SK-N-SH (cell line): ENCODE measurements at regions not wholly inside any gene's neighbourhood (a gene's known extent, or its start where the extent isn't known, plus 50 kb on each side); places are given as distances from the start of the nearest gene placed in this dataset.

Experiments used
- CTCF ChIA-PET: fragments of 300-600, 350-600 bp; formaldehyde crosslinking; extraction: SDS; loops from one replicate; lab custom pipeline; 2021; lab: Yijun Ruan, JAX
- POLR2A ChIA-PET: fragments of 350-600 bp; sonication (Branson Sonifier 250); formaldehyde crosslinking; extraction: SDS; loops from one replicate; lab custom pipeline; 2020; ENCODE audit warnings: antibody characterized with exemption, inconsistent platforms; lab: Yijun Ruan, JAX
- DNase-seq: peaks from one replicate; pipeline ENCODE4 v3.0.0; 2012
- H2AFZ ChIP-seq: fragments of 200-600 bp; sonication (generic); 2 replicates; pipeline ENCODE4 v1.8.1; 2016; ENCODE audit warnings: antibody characterized with exemption, mild to moderate bottlenecking, low read depth
- H3F3A ChIP-seq: fragments of 200-600 bp; sonication (generic); replicated peaks from 2 replicates; pipeline ENCODE3; 2016; ENCODE audit warnings: antibody characterized with exemption, mild to moderate bottlenecking; ENCODE audit not compliant: insufficient read depth
- H3K27ac ChIP-seq, 2 experiments: fragments of 200-500 bp in 1 of 2; fragments of 200-600 bp in 1 of 2; sonication (Bioruptor generic) in 1 of 2; sonication (generic), shearing (Covaris generic) in 1 of 2; 2 replicates each; pipeline versions ENCODE4 v1.5.1 to v1.6.1; 2014 to 2016; ENCODE audit warnings: low read depth in 2 of 2, inconsistent platforms in 1 of 2, low read length in 1 of 2, mild to moderate bottlenecking in 1 of 2, mixed read lengths in 1 of 2
- H3K27me3 ChIP-seq: fragments of 200-600 bp; sonication (generic), shearing (Covaris generic); 2 replicates; pipeline ENCODE4 v1.6.1; 2016; ENCODE audit warnings: mixed run types; ENCODE audit not compliant: insufficient read depth
- H3K36me3 ChIP-seq, 2 experiments: fragments of 200-500 bp in 1 of 2; fragments of 200-600 bp in 1 of 2; sonication (Bioruptor generic) in 1 of 2; sonication (generic) in 1 of 2; replicated peaks in 1 of 2; 2 replicates each; pipeline versions ENCODE3 to v1.5.1; 2014 to 2016; ENCODE audit warnings: low read length in 1 of 2, mild to moderate bottlenecking in 1 of 2; ENCODE audit not compliant: insufficient read depth in 2 of 2, control insufficient read depth in 1 of 2
- H3K4me1 ChIP-seq, 2 experiments: fragments of 200-500 bp in 1 of 2; fragments of 200-600 bp in 1 of 2; sonication (Bioruptor generic) in 1 of 2; sonication (generic), shearing (Covaris generic) in 1 of 2; 2 replicates each; pipeline versions ENCODE4 v1.5.1 to v1.6.1; 2014 to 2016; ENCODE audit warnings: low read depth in 1 of 2, low read length in 1 of 2, mixed run types in 1 of 2; ENCODE audit not compliant: insufficient read depth in 2 of 2, control insufficient read depth in 1 of 2
- H3K4me2 ChIP-seq: fragments of 200-600 bp; sonication (generic), shearing (Covaris generic); 2 replicates; pipeline ENCODE4 v1.6.1; 2017; ENCODE audit warnings: mixed run types
- H3K4me3 ChIP-seq, 2 experiments: fragments of 200-500 bp in 1 of 2; fragments of 200-600 bp in 1 of 2; sonication (Bioruptor generic) in 1 of 2; sonication (generic), shearing (Covaris generic) in 1 of 2; 2 replicates each; pipeline versions ENCODE4 v1.5.1 to v1.8.1; 2014 to 2016; ENCODE audit warnings: low read depth in 2 of 2, inconsistent platforms in 1 of 2, low read length in 1 of 2, mild to moderate bottlenecking in 1 of 2, mixed read lengths in 1 of 2, moderate library complexity in 1 of 2
- H3K79me2 ChIP-seq: fragments of 200-600 bp; sonication (generic); 2 replicates; pipeline ENCODE4 v1.8.1; 2017; ENCODE audit warnings: mild to moderate bottlenecking; ENCODE audit not compliant: insufficient read depth
- H3K9ac ChIP-seq: fragments of 200-600 bp; sonication (generic); 2 replicates; pipeline ENCODE4 v1.6.1; 2017; ENCODE audit warnings: mixed run types
- H3K9me2 ChIP-seq: fragments of 200-600 bp; sonication (generic); 2 replicates; pipeline ENCODE4 v1.6.1; 2017; ENCODE audit warnings: mixed run types
- H3K9me3 ChIP-seq: fragments of 200-600 bp; sonication (generic); 2 replicates; pipeline ENCODE4 v1.6.1; 2017; ENCODE audit warnings: mixed run types, mild to moderate bottlenecking, moderate library complexity
- H4K20me1 ChIP-seq: fragments of 200-600 bp; sonication (generic); 2 replicates; pipeline ENCODE4 v1.6.1; 2017; ENCODE audit warnings: mild to moderate bottlenecking, mixed run types; ENCODE audit not compliant: insufficient read depth
- EZH2phosphoT487 ChIP-seq: fragments of 200-600 bp; sonication (generic); IDR thresholded peaks from 2 replicates; pipeline ENCODE4 v1.6.1; 2017; ENCODE audit warnings: low read depth, mixed run types, mild to moderate bottlenecking, antibody characterized with exemption, moderate library complexity, borderline replicate concordance
- FOXJ3 ChIP-seq: sonication (generic); formaldehyde crosslinking; IDR thresholded peaks from 2 replicates; pipeline ENCODE4 v1.5.1; 2020; ENCODE audit warnings: mild to moderate bottlenecking, missing genetic modification reagents
- FOXM1 ChIP-seq: IDR thresholded peaks from 2 replicates; pipeline ENCODE4 v1.4.0; 2012; ENCODE audit warnings: low read depth, mild to moderate bottlenecking
- GABPA ChIP-seq: IDR thresholded peaks from 2 replicates; pipeline ENCODE4 v1.4.0; 2012; ENCODE audit warnings: low read depth, mild to moderate bottlenecking
- GATA2 ChIP-seq: sonication (generic); formaldehyde crosslinking; IDR thresholded peaks from 2 replicates; pipeline ENCODE4 v1.5.0; 2020; ENCODE audit warnings: mild to moderate bottlenecking, missing genetic modification reagents
- MXI1 ChIP-seq: IDR thresholded peaks from 2 replicates; pipeline ENCODE4 v1.6.1; 2012; ENCODE audit warnings: mild to moderate bottlenecking, low read depth, low read length, improper control_type of control experiment
- SIN3A ChIP-seq: IDR thresholded peaks from 2 replicates; pipeline ENCODE4 v1.6.1; 2012; ENCODE audit warnings: low read depth, mild to moderate bottlenecking, low read length, moderate library complexity, borderline replicate concordance
- TAF1 ChIP-seq: IDR thresholded peaks from 2 replicates; pipeline ENCODE4 v1.6.1; 2012; ENCODE audit warnings: low read depth, mild to moderate bottlenecking, low read length, moderate library complexity, borderline replicate concordance
- TCF12 ChIP-seq: IDR thresholded peaks from 2 replicates; pipeline ENCODE4 v1.4.0; 2012
- WGBS: methylation state at CpG from one replicate; pipeline ENCODE4 v1.1.6; 2017; ENCODE audit warnings: low lambda C conversion rate; 5-methylcytosine and 5-hydroxymethylcytosine counted together
- TF ChIP-seq, protein P1 (sequence below): IDR thresholded peaks from 2 replicates; pipeline ENCODE4 v1.4.0; 2012; ENCODE audit warnings: low read depth
- TF ChIP-seq, protein P2 (sequence below): fragments of 200-600 bp; sonication (generic); IDR thresholded peaks from 2 replicates; pipeline ENCODE4 v1.6.1; 2017; ENCODE audit warnings: antibody characterized with exemption, mild to moderate bottlenecking, moderate library complexity
- TF ChIP-seq, protein P3 (sequence below): fragments of 150-350 bp; IDR thresholded peaks from 2 replicates; pipeline ENCODE4 v1.6.1; 2017; ENCODE audit warnings: antibody characterized with exemption, low read length, low read depth, borderline replicate concordance
- TF ChIP-seq, protein P4 (sequence below): fragments of 150-350 bp; IDR thresholded peaks from 2 replicates; pipeline ENCODE4 v1.6.1; 2016; ENCODE audit warnings: mild to moderate bottlenecking, low read depth, low read length
- TF ChIP-seq, protein P5 (sequence below): IDR thresholded peaks from 2 replicates; pipeline ENCODE4 v1.6.1; 2012; ENCODE audit warnings: mild to moderate bottlenecking, low read depth, low read length, moderate library complexity

DNA sequence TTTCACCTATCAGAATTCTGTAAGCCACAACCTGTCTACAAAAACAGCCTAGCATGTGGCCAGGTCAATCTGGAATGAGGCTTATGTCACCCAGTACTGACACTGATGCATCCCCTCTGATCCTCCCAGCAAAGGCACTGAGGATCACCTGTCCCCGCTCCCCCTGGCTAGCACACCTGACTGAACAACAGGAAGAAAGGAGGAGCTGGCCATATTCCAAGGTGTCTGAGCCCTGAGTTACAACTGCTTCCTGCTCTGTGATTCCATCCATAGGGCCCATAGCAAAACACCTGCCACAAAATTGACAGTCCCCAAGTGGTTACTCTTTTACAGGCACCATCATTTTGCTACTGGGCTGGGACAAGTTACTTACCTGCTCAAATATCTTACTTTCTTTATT is 555.5 kb upstream of the CFAP20DC start:
- H3K79me2 ChIP-seq, result no peaks in the 10 kb centered on the region
- H3K27ac ChIP-seq, result no peak overlapping the region
- no peak overlapping the region for H3K9ac ChIP-seq
- peaks cover 0 to 23% of the 10 kb centered on the region in 2 experiments; a peak in 2 of 4 replicates for H3K4me1 ChIP-seq
- H3K36me3 ChIP-seq, result no peaks in the 10 kb centered on the region
- H4K20me1 ChIP-seq, result no peaks in the 10 kb centered on the region
- TF ChIP-seq, protein P1, sequence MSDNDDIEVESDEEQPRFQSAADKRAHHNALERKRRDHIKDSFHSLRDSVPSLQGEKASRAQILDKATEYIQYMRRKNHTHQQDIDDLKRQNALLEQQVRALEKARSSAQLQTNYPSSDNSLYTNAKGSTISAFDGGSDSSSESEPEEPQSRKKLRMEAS, result no peak
- TF ChIP-seq EZH2phosphoT487 (no peak), GABPA (no peak), TCF12 (no peak), SIN3A (no peak), FOXM1 (no peak), FOXJ3 (CRISPR knock-in tag) (no peak), MXI1 (no peak), GATA2 (CRISPR knock-in tag) (no peak), TAF1 (no peak)
- TF ChIP-seq, protein P2, sequence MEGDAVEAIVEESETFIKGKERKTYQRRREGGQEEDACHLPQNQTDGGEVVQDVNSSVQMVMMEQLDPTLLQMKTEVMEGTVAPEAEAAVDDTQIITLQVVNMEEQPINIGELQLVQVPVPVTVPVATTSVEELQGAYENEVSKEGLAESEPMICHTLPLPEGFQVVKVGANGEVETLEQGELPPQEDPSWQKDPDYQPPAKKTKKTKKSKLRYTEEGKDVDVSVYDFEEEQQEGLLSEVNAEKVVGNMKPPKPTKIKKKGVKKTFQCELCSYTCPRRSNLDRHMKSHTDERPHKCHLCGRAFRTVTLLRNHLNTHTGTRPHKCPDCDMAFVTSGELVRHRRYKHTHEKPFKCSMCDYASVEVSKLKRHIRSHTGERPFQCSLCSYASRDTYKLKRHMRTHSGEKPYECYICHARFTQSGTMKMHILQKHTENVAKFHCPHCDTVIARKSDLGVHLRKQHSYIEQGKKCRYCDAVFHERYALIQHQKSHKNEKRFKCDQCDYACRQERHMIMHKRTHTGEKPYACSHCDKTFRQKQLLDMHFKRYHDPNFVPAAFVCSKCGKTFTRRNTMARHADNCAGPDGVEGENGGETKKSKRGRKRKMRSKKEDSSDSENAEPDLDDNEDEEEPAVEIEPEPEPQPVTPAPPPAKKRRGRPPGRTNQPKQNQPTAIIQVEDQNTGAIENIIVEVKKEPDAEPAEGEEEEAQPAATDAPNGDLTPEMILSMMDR, result no peak
- TF ChIP-seq, protein P3, sequence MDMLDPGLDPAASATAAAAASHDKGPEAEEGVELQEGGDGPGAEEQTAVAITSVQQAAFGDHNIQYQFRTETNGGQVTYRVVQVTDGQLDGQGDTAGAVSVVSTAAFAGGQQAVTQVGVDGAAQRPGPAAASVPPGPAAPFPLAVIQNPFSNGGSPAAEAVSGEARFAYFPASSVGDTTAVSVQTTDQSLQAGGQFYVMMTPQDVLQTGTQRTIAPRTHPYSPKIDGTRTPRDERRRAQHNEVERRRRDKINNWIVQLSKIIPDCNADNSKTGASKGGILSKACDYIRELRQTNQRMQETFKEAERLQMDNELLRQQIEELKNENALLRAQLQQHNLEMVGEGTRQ, result no peak
- TF ChIP-seq, protein P4, sequence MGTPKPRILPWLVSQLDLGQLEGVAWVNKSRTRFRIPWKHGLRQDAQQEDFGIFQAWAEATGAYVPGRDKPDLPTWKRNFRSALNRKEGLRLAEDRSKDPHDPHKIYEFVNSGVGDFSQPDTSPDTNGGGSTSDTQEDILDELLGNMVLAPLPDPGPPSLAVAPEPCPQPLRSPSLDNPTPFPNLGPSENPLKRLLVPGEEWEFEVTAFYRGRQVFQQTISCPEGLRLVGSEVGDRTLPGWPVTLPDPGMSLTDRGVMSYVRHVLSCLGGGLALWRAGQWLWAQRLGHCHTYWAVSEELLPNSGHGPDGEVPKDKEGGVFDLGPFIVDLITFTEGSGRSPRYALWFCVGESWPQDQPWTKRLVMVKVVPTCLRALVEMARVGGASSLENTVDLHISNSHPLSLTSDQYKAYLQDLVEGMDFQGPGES, result no peak
- TF ChIP-seq, protein P5, sequence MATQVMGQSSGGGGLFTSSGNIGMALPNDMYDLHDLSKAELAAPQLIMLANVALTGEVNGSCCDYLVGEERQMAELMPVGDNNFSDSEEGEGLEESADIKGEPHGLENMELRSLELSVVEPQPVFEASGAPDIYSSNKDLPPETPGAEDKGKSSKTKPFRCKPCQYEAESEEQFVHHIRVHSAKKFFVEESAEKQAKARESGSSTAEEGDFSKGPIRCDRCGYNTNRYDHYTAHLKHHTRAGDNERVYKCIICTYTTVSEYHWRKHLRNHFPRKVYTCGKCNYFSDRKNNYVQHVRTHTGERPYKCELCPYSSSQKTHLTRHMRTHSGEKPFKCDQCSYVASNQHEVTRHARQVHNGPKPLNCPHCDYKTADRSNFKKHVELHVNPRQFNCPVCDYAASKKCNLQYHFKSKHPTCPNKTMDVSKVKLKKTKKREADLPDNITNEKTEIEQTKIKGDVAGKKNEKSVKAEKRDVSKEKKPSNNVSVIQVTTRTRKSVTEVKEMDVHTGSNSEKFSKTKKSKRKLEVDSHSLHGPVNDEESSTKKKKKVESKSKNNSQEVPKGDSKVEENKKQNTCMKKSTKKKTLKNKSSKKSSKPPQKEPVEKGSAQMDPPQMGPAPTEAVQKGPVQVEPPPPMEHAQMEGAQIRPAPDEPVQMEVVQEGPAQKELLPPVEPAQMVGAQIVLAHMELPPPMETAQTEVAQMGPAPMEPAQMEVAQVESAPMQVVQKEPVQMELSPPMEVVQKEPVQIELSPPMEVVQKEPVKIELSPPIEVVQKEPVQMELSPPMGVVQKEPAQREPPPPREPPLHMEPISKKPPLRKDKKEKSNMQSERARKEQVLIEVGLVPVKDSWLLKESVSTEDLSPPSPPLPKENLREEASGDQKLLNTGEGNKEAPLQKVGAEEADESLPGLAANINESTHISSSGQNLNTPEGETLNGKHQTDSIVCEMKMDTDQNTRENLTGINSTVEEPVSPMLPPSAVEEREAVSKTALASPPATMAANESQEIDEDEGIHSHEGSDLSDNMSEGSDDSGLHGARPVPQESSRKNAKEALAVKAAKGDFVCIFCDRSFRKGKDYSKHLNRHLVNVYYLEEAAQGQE, result no peak
- TF ChIP-seq, all 33 proteins: peak for 0
- POLR2A ChIA-PET, result no interaction called here
- no peaks in the 10 kb centered on the region for H3K9me3 ChIP-seq
- H3K27me3 ChIP-seq, result no peaks in the 10 kb centered on the region
- H3K4me3 ChIP-seq, result no peak overlapping the region
- H3K9me2 ChIP-seq, result no peaks in the 10 kb centered on the region
- H3K4me2 ChIP-seq, result no peak overlapping the region
- H3F3A ChIP-seq, result no peaks in the 10 kb centered on the region
- H2AFZ ChIP-seq, result no peak overlapping the region
- WGBS, result no CpG with 5 or more reads among the region's 1 CpG
- CTCF ChIA-PET, result interaction anchor here (1.2 to 2.0 kb wide), 3 partner anchors 9 to 205 kb away, joined by 3 to 10 read pairs (median 5); no protein-coding TSS in a partner anchor
- DNase-seq, result no peak
